ENCODE measurements at regions not wholly inside any gene's neighbourhood (a gene's known extent, or its start where the extent isn't known, plus 50 kb on each side); places are given as distances from the start of the nearest gene placed in this dataset.

GRCh38 chr9:13513716-13514444, 234.4 kb upstream of the MPDZ start:
- no peak for DNase-seq

DNA sequence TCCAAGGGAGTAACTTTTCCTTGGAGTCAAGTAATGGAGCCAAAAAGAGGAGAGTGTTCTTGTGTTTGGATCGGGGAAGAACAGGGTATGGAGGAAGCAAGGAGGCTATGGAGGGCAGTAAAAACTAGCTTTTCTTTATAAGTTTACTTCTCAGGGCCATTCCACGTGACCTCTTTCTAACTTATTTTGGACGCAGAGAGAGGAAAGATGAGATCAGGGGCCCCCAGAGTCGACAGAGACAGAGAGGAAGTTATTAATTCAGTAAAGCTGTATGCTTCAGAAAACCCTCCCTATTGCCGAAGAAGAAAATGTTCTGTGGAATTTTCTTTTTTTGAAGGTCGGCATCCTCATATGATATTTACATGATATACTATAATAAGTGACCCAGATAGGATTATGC, 233.8 kb upstream of the MPDZ start:
- no peak for DNase-seq

DNA sequence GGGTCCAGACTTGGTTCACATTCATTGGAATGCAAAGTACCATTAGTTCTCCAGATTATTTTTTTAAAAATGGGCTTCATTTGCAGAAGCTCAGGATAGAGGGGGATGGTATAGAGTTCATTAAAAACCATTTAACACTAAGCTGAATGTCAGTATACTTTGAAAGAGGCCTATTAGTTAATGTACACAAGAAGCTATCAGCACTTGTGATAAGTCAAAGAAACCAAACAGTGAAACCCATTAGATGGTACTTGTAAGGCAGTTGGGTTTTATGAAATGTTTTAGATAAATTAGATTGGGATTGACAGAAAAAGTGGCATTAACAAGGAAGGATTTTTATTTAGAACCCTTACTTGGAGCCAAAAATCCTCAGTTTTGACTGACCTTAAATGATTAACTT, 229.2 kb upstream of the MPDZ start:
- no peak for DNase-seq

DNA sequence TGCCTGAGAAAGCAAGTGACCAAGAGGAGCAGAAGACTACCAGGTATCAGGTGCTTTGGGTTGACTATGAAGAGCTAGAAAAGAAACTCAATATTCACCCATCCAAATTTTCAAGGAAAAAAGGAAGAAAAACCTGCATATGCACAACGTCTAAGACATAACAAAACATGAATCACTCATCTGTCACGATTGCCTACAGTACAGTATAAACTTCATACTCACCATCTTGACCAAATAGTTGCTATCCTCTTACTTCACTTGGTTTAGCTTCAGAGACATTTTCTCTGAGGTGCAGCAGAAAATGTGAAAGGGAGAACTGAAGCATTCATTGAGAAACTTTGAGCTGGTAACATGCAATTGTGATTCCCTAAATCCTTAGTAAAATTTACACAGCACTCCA, 228.6 kb upstream of the MPDZ start:
- DNase-seq: no peak

- no peak for DNase-seq
Measured at GRCh38 chr9:13505797-13506196, 226.3 kb upstream of the MPDZ start.

GRCh38 chr9:13503599-13503998, 224.1 kb upstream of the MPDZ start:
- no peak for DNase-seq

GRCh38 chr9:13502484-13502883, 223.0 kb upstream of the MPDZ start:
- no peak for DNase-seq

GRCh38 chr9:13501018-13501417, 221.5 kb upstream of the MPDZ start:
- no peak for DNase-seq

GRCh38 chr9:13500034-13500433, 220.5 kb upstream of the MPDZ start:
- no peak for DNase-seq

DNA sequence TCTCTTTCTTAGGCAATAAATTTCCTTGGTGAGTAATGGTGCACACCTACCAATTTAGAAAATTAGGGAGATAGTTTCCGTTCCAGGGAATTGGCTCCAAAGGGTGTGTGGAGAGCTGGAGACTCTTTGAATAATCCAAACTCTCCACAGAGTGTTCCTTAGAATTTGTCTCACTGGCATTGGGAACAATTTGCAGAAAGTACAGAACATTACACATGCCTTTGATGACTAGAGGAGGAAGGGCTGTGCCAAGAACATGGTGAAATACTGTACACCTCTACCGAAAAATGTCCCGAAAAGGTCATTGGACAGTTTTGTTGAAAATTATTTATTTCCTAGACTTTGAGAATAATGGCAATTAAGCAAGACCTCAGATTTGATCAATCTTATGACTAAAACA, 214.2 kb upstream of the MPDZ start:
- DNase-seq: no peak

- no peak for DNase-seq
Measured at GRCh38 chr9:13491493-13492424, 212.3 kb upstream of the MPDZ start.

- no peak for DNase-seq
Measured at GRCh38 chr9:13491138-13491492, 211.6 kb upstream of the MPDZ start.

DNA sequence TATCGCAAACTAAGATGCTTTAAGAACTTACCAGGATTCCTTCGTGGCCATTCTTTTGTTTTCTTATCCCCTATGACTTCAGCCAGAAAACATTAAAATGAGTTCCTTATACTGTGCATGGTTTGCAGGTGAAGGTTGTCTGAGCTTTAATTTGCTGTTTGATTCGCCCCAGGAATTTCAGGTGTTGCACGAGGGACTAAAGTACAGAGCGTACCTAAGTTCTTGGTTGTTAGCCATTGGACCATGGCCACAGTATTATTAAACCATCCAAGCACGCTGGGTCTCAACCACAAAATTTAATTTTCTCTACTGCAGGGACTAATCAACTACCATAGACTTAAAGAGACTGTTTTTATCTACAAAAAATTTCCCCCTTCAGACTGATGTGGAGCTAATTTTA, 208.4 kb upstream of the MPDZ start:
- no peak for DNase-seq

DNA sequence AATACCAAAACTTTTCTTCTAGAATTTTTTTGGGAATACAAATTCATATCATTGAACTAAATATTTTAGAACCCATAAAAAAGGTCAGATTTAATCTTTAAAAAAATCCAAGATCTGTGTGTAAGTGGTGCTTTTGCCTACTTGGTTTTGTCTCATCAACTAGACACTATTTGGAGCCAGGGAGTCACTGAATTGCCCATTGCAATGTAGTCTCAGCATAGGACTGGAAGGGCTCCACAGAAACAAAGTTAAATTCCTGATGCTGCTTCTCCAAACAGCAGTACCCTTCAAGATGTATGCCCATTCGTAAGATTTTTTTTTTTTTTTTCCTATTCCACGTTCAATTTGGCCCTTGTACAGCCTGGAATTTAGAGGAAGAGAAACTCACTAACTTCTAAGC, 208.0 kb upstream of the MPDZ start:
- DNase-seq: no peak

- no peak for DNase-seq
Measured at GRCh38 chr9:13487071-13487470, 207.6 kb upstream of the MPDZ start.

DNA sequence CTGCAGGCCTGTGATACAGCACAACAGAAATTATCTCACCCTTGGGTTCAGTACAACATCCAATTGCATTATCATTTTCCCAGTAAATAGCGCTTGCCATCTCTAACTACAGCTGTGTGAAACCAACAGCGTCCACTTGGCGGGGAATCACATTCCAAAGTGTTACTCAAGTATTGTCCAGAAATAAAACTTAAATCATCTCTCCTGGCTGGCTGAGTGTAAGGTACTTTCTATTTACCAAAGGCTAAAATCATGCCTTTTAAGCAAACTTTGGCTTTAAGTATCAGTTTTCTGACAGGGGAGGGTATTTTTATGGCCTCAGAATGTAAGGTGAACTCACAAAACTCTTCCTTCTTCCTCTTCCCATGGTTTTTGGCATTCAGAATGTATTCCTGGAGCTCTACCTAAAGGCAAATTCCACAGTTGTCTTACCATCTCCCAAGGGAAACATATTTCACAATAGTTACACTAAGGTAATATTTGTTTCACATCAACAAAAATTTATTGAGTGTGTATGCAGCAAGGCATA, 205.6 kb upstream of the MPDZ start:
- no peak for DNase-seq

DNA sequence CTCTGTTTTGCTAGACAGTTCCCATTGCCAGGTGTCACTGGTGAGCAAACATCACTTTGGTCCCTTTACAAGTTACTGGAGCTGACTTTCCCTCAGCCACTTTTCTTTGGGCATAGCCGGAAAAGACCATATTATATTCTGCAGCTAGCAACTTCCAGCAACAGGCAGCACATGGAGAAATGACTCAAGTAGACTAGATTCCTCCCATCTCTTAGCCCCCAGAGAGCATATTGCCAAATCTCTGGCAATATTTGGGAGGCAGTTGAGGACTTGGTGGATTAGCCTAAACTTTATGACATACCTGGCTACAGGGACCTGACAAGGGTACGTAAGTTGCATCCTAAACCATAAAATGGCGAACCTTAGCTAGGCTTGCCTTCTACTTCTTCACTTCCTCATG, 204.7 kb upstream of the MPDZ start:
- DNase-seq: no peak

DNA sequence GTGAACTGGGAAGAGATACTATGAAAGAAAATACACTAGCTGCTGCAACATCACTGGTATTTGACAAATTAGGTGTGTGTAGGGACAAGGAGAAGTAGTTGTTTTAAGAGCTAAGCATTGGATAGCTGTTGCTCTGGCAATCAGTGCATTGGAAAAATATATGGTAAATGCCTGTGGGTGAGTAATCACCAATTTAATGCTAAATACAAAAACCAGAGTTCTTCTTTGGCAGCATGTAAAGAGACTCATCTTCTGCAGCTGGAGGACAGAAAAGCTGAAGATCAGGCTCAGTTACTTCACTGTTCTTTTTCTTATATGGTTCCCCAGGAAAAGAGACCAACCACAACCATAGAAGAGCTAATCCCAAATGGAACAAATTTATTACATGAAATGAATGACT, 201.8 kb upstream of the MPDZ start:
- no peak for DNase-seq

DNA sequence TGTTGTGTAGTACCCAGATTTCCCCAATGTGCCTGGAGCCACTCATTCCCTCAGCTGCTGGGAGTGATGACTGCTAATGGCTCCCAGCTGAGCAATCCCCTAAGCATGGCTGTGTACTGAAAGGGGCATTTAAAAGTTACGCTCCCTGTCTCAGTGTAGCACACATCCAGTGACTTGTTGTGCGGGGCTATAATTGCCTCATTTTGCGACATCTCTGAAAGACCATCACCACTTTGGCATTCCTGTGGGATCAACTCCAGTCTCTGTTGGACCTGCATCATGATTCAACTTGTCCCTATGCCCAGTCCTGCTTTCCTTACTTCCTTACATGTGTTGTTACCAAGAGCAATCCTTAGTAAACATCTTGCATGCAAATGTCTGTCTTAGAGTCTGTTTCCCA, 201.2 kb upstream of the MPDZ start:
- DNase-seq: no peak

- no peak for DNase-seq
Measured at GRCh38 chr9:13479096-13479495, 199.6 kb upstream of the MPDZ start.

- DNase-seq: no peak
Measured at GRCh38 chr9:13478639-13479038, 199.1 kb upstream of the MPDZ start.

- DNase-seq: no peak
Measured at GRCh38 chr9:13478160-13478559, 198.7 kb upstream of the MPDZ start.

GRCh38 chr9:13470836-13471235, 191.3 kb upstream of the MPDZ start:
- DNase-seq: no peak

- DNase-seq: no peak
Measured at GRCh38 chr9:13467157-13467556, 187.7 kb upstream of the MPDZ start.

Data from stimulated activated CD4-positive, alpha-beta T cell treated with anti-CD3 and anti-CD28 coated beads, Interleukin-1b, Interleukin-23, amount 100 ng/mL, for 48 hours (primary cell).